ENCODE measurements at regions not wholly inside any gene's neighbourhood (a gene's known extent, or its start where the extent isn't known, plus 50 kb on each side); places are given as distances from the start of the nearest gene placed in this dataset.

GRCh38 chr14:65229748-65230728 is 127.7 kb upstream of the MAX start:
- Histone ChIP-seq H3K4me1 (ENCODE audit: insufficient read depth, low read length) (peaks cover 14% of the 10 kb centered on the region), H3K4me3 (ENCODE audit: low read depth in 1 of 2, low read length in 2 of 2) (no peak overlapping the region), H3K27ac (ENCODE audit: low read length) (no peak overlapping the region), H3K4me2 (ENCODE audit: insufficient read depth, low read length) (no peak overlapping the region), H3K36me3 (ENCODE audit: insufficient read depth, low read length) (no peaks in the 10 kb centered on the region), H3K9me3 (ENCODE audit: insufficient read depth, low read length, severe bottlenecking) (no peaks in the 10 kb centered on the region), H4K20me1 (ENCODE audit: insufficient read depth, low read length) (no peaks in the 10 kb centered on the region), H3K79me2 (ENCODE audit: insufficient read depth, low read length) (no peaks in the 10 kb centered on the region), H2AFZ (ENCODE audit: low read depth, low read length) (no peak overlapping the region), H3K9ac (ENCODE audit: low read depth, low read length) (no peak overlapping the region), H3K27me3 (ENCODE audit: insufficient read depth, low read length, poor library complexity) (no peaks in the 10 kb centered on the region)
- no peak for DNase-seq
- TF ChIP-seq EZH2 (IDR thresholded peaks at IDR 0.05; ENCODE audit: borderline replicate concordance, low read depth, low read length, severe bottlenecking), result no peak
- TF ChIP-seq, protein P1, sequence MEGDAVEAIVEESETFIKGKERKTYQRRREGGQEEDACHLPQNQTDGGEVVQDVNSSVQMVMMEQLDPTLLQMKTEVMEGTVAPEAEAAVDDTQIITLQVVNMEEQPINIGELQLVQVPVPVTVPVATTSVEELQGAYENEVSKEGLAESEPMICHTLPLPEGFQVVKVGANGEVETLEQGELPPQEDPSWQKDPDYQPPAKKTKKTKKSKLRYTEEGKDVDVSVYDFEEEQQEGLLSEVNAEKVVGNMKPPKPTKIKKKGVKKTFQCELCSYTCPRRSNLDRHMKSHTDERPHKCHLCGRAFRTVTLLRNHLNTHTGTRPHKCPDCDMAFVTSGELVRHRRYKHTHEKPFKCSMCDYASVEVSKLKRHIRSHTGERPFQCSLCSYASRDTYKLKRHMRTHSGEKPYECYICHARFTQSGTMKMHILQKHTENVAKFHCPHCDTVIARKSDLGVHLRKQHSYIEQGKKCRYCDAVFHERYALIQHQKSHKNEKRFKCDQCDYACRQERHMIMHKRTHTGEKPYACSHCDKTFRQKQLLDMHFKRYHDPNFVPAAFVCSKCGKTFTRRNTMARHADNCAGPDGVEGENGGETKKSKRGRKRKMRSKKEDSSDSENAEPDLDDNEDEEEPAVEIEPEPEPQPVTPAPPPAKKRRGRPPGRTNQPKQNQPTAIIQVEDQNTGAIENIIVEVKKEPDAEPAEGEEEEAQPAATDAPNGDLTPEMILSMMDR (IDR thresholded peaks at IDR 0.05; ENCODE audit: borderline replicate concordance, extremely low read depth, low read length, poor library complexity, severe bottlenecking), result no peak
- ATAC-seq (ENCODE audit: insufficient read depth, low read depth), result no peak

- no peak overlapping the region for H3K4me2 ChIP-seq (ENCODE audit: insufficient read depth, low read length)
- H3K79me2 ChIP-seq (ENCODE audit: insufficient read depth, low read length), result no peaks in the 10 kb centered on the region
- TF ChIP-seq, protein P1 (IDR thresholded peaks at IDR 0.05; ENCODE audit: borderline replicate concordance, extremely low read depth, low read length, poor library complexity, severe bottlenecking), result no peak
- TF ChIP-seq EZH2 (IDR thresholded peaks at IDR 0.05; ENCODE audit: borderline replicate concordance, low read depth, low read length, severe bottlenecking), result no peak
- no peak overlapping the region for H3K4me3 ChIP-seq (ENCODE audit: low read depth in 1 of 2, low read length in 2 of 2)
- ATAC-seq (ENCODE audit: insufficient read depth, low read depth) (no peak), DNase-seq (no peak)
- H3K36me3 ChIP-seq (ENCODE audit: insufficient read depth, low read length), result no peaks in the 10 kb centered on the region
- H3K4me1 ChIP-seq (ENCODE audit: insufficient read depth, low read length), result no peaks in the 10 kb centered on the region
- no peak overlapping the region for H3K9ac ChIP-seq (ENCODE audit: low read depth, low read length)
- no peaks in the 10 kb centered on the region for H3K9me3 ChIP-seq (ENCODE audit: insufficient read depth, low read length, severe bottlenecking)
- H4K20me1 ChIP-seq (ENCODE audit: insufficient read depth, low read length), result no peaks in the 10 kb centered on the region
- no peak overlapping the region for H3K27ac ChIP-seq (ENCODE audit: low read length)
- H2AFZ ChIP-seq (ENCODE audit: low read depth, low read length), result no peak overlapping the region
- H3K27me3 ChIP-seq (ENCODE audit: insufficient read depth, low read length, poor library complexity), result no peaks in the 10 kb centered on the region
Measured at GRCh38 chr14:65231286-65231980, 129.1 kb upstream of the MAX start.

DNA sequence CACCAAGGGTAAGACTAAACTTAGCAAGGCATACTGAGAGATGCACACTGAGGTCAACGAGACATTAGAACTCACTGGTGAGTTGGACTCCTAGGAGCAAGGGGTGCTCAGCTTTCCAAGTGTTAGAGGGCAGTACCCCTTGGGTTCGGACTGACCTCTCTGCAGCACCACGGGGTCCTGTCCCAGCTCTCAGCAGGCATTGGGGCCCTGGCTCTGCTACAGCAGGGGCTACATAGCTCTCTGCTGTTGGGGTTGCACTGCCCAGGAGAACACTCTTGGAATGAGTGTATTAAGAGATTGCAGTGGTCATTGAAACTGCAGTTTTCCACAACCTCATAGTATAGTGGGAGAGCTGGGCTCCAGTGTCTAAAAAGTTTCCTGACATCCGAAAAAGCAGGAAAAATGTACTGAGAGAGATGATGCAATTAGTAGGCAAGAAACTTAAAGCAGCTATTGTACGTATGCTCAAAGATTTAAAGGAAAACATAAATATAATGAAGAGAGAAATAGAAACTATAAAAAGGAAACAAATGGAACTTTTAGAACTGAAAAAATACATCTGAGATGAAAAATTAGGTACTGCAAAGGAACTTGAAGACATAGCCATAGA is 132.5 kb upstream of the MAX start:
- DNase-seq (no peak), ATAC-seq (ENCODE audit: insufficient read depth, low read depth) (no peak)
- Histone ChIP-seq H3K27me3 (ENCODE audit: insufficient read depth, low read length, poor library complexity) (no peaks in the 10 kb centered on the region), H3K36me3 (ENCODE audit: insufficient read depth, low read length) (no peaks in the 10 kb centered on the region), H3K27ac (ENCODE audit: low read length) (no peak overlapping the region), H3K4me1 (ENCODE audit: insufficient read depth, low read length) (no peaks in the 10 kb centered on the region), H3K4me2 (ENCODE audit: insufficient read depth, low read length) (no peak overlapping the region), H3K9me3 (ENCODE audit: insufficient read depth, low read length, severe bottlenecking) (no peaks in the 10 kb centered on the region), H2AFZ (ENCODE audit: low read depth, low read length) (no peak overlapping the region), H4K20me1 (ENCODE audit: insufficient read depth, low read length) (no peaks in the 10 kb centered on the region), H3K9ac (ENCODE audit: low read depth, low read length) (no peak overlapping the region), H3K79me2 (ENCODE audit: insufficient read depth, low read length) (no peaks in the 10 kb centered on the region), H3K4me3 (ENCODE audit: low read depth in 1 of 2, low read length in 2 of 2) (no peak overlapping the region)
- TF ChIP-seq, protein P1 (IDR thresholded peaks at IDR 0.05; ENCODE audit: borderline replicate concordance, extremely low read depth, low read length, poor library complexity, severe bottlenecking), result no peak
- no peak for TF ChIP-seq EZH2 (IDR thresholded peaks at IDR 0.05; ENCODE audit: borderline replicate concordance, low read depth, low read length, severe bottlenecking)

Measured in DND-41 (cell line).